ENCODE measurements at regions not wholly inside any gene's neighbourhood (a gene's known extent, or its start where the extent isn't known, plus 50 kb on each side); places are given as distances from the start of the nearest gene placed in this dataset.

GRCh38 chr11:97854877-97855276 is 1165.9 kb upstream of the CNTN5 start:
- no peak overlapping the region for H3K4me3 ChIP-seq (ENCODE audit: low read depth, low read length)
- TF ChIP-seq CTCF (conservative IDR thresholded peaks at IDR 0.05; ENCODE audit: low read depth, low read length), result no peak

GRCh38 chr11:97856666-97857065 is 1164.1 kb upstream of the CNTN5 start:
- no peak overlapping the region for H3K4me3 ChIP-seq (ENCODE audit: low read depth, low read length)
- TF ChIP-seq CTCF (conservative IDR thresholded peaks at IDR 0.05; ENCODE audit: low read depth, low read length), result no peak
- DNase-seq (ENCODE audit: low read depth), result no peak

More at GRCh38 chr11:97854877-97855276, 1165.9 kb upstream of the CNTN5 start:
- DNase-seq (ENCODE audit: low read depth), result no peak

- peak; percentile 20 for DNase-seq (ENCODE audit: low read depth)
- no peak for TF ChIP-seq CTCF (conservative IDR thresholded peaks at IDR 0.05; ENCODE audit: low read depth, low read length)
- H3K4me3 ChIP-seq (ENCODE audit: low read depth, low read length), result no peak overlapping the region
Measured at GRCh38 chr11:97860237-97860636, 1160.5 kb upstream of the CNTN5 start.

GRCh38 chr11:97862021-97862420 is 1158.7 kb upstream of the CNTN5 start:
- no peak for TF ChIP-seq CTCF (conservative IDR thresholded peaks at IDR 0.05; ENCODE audit: low read depth, low read length)
- DNase-seq (ENCODE audit: low read depth), result no peak

GRCh38 chr11:97865424-97866012 is 1155.2 kb upstream of the CNTN5 start:
- no peak for TF ChIP-seq CTCF (conservative IDR thresholded peaks at IDR 0.05; ENCODE audit: low read depth, low read length)
- no peak for DNase-seq (ENCODE audit: low read depth)
- H3K4me3 ChIP-seq (ENCODE audit: low read depth, low read length), result no peak overlapping the region

More at GRCh38 chr11:97862021-97862420, 1158.7 kb upstream of the CNTN5 start:
- H3K4me3 ChIP-seq (ENCODE audit: low read depth, low read length), result no peak overlapping the region

- DNase-seq (ENCODE audit: low read depth), result no peak
- no peak for TF ChIP-seq CTCF (conservative IDR thresholded peaks at IDR 0.05; ENCODE audit: low read depth, low read length)
Measured at GRCh38 chr11:97871816-97872215, 1148.9 kb upstream of the CNTN5 start.

GRCh38 chr11:97880209-97880608 is 1140.5 kb upstream of the CNTN5 start:
- DNase-seq (ENCODE audit: low read depth), result no peak
- TF ChIP-seq CTCF (conservative IDR thresholded peaks at IDR 0.05; ENCODE audit: low read depth, low read length), result no peak

More at GRCh38 chr11:97871816-97872215, 1148.9 kb upstream of the CNTN5 start:
- no peak overlapping the region for H3K4me3 ChIP-seq (ENCODE audit: low read depth, low read length)

More at GRCh38 chr11:97880209-97880608, 1140.5 kb upstream of the CNTN5 start:
- no peak overlapping the region for H3K4me3 ChIP-seq (ENCODE audit: low read depth, low read length)
